T-helper 17 cell (primary cell): ENCODE measurements at regions not wholly inside any gene's neighbourhood (a gene's known extent, or its start where the extent isn't known, plus 50 kb on each side); places are given as distances from the start of the nearest gene placed in this dataset.
"Not testable (repeated sequence)": the region's sequence is repeated elsewhere in the genome, so short reads cannot be mapped to it uniquely, and the experiment has no call there.

ENCODE experiments used
- ATAC-seq: fragments of 150-1000 bp; cut with Tn5 transposase; 2 replicates; pipeline ENCODE4 v1.10.0; 2021; ENCODE audit warnings: mild to moderate bottlenecking, moderate library complexity
- DNase-seq, 3 donors: peaks; one replicate each; pipeline versions ENCODE4 v3.0.0 to v3.0.0-alpha.2; 2020 to 2021
- H3K9me3 ChIP-seq: one replicate; pipeline ENCODE4 v1.7.0; 2013; ENCODE audit warnings: low read length, mild to moderate bottlenecking; ENCODE audit not compliant: control insufficient read depth, poor library complexity, severe bottlenecking
- H3K27ac Mint-ChIP-seq: one replicate; pipeline ENCODE4 v1.8.0; 2022; ENCODE audit warnings: mild to moderate bottlenecking, moderate library complexity, mixed read lengths
- H3K27me3 Mint-ChIP-seq: one replicate; pipeline ENCODE4 v1.8.0; 2022; ENCODE audit warnings: mixed read lengths
- H3K36me3 Mint-ChIP-seq: one replicate; pipeline ENCODE4 v1.8.0; 2022; ENCODE audit warnings: low read depth, mixed read lengths
- H3K4me1 Mint-ChIP-seq: one replicate; pipeline ENCODE4 v1.8.0; 2022; ENCODE audit warnings: mild to moderate bottlenecking, mixed read lengths
- H3K4me3 Mint-ChIP-seq: one replicate; pipeline ENCODE4 v1.8.0; 2022; ENCODE audit warnings: mild to moderate bottlenecking, moderate library complexity, mixed read lengths

- Mint-ChIP-seq H3K27ac (no peak overlapping the region), H3K27me3 (peaks cover 31% of the 10 kb centered on the region), H3K36me3 (no peaks in the 10 kb centered on the region), H3K4me1 (peaks cover 3% of the 10 kb centered on the region), H3K4me3 (no peak overlapping the region)
- ATAC-seq, result no peak
- H3K9me3 ChIP-seq, result no peaks in the 10 kb centered on the region
- no peak for DNase-seq
Observed at GRCh38 chr6:165774903-165775601, 112.0 kb upstream of the PDE10A start.

- H3K9me3 ChIP-seq, result no peaks in the 10 kb centered on the region
- ATAC-seq (no peak), DNase-seq (no peak)
- Mint-ChIP-seq H3K4me3 (no peak overlapping the region), H3K36me3 (no peaks in the 10 kb centered on the region), H3K27ac (no peak overlapping the region), H3K27me3 (peaks cover 22% of the 10 kb centered on the region), H3K4me1 (peaks cover 3% of the 10 kb centered on the region)
Observed at GRCh38 chr6:165770397-165771082, 107.5 kb upstream of the PDE10A start.

- Mint-ChIP-seq H3K4me1 (no peaks in the 10 kb centered on the region), H3K27ac (no peak overlapping the region), H3K27me3 (peaks cover 16% of the 10 kb centered on the region), H3K36me3 (no peaks in the 10 kb centered on the region), H3K4me3 (no peak overlapping the region)
- no peak for ATAC-seq
- DNase-seq, result no peak
- H3K9me3 ChIP-seq, result no peaks in the 10 kb centered on the region
Observed at GRCh38 chr6:165769884-165770283, 106.8 kb upstream of the PDE10A start.

GRCh38 chr6:165769401-165769800 lies 106.4 kb upstream of the PDE10A start:
- Mint-ChIP-seq H3K4me1 (no peaks in the 10 kb centered on the region), H3K36me3 (no peaks in the 10 kb centered on the region), H3K27me3 (peaks cover 15% of the 10 kb centered on the region), H3K27ac (no peak overlapping the region), H3K4me3 (no peak overlapping the region)
- H3K9me3 ChIP-seq, result no peaks in the 10 kb centered on the region
- no peak for ATAC-seq
- no peak for DNase-seq

- H3K9me3 ChIP-seq, result no peaks in the 10 kb centered on the region
- ATAC-seq, result no peak
- H3K36me3 Mint-ChIP-seq, result no peaks in the 10 kb centered on the region
- H3K4me1 Mint-ChIP-seq, result no peaks in the 10 kb centered on the region
- H3K27me3 Mint-ChIP-seq, result peaks cover 15% of the 10 kb centered on the region
- no peak overlapping the region for H3K4me3 Mint-ChIP-seq
- no peak for DNase-seq
- no peak overlapping the region for H3K27ac Mint-ChIP-seq
Observed at GRCh38 chr6:165768961-165769360, 105.9 kb upstream of the PDE10A start.

GRCh38 chr6:165767228-165767627 lies 104.2 kb upstream of the PDE10A start:
- Mint-ChIP-seq H3K36me3 (no peaks in the 10 kb centered on the region), H3K4me1 (no peaks in the 10 kb centered on the region), H3K27ac (no peak overlapping the region), H3K27me3 (peaks cover 5% of the 10 kb centered on the region), H3K4me3 (no peak overlapping the region)
- ATAC-seq (no peak), DNase-seq (no peak)
- no peaks in the 10 kb centered on the region for H3K9me3 ChIP-seq

- no peaks in the 10 kb centered on the region for H3K9me3 ChIP-seq
- no peaks in the 10 kb centered on the region for H3K36me3 Mint-ChIP-seq
- H3K4me1 Mint-ChIP-seq, result no peaks in the 10 kb centered on the region
- no peak overlapping the region for H3K27ac Mint-ChIP-seq
- peaks cover 5% of the 10 kb centered on the region for H3K27me3 Mint-ChIP-seq
- DNase-seq (no peak), ATAC-seq (no peak)
- H3K4me3 Mint-ChIP-seq, result no peak overlapping the region
Observed at GRCh38 chr6:165766457-165766856, 103.4 kb upstream of the PDE10A start.

GRCh38 chr6:165766026-165766425 lies 103.0 kb upstream of the PDE10A start:
- H3K9me3 ChIP-seq, result no peaks in the 10 kb centered on the region
- H3K27ac Mint-ChIP-seq, result no peak overlapping the region
- H3K36me3 Mint-ChIP-seq, result no peaks in the 10 kb centered on the region
- H3K27me3 Mint-ChIP-seq, result peaks cover 5% of the 10 kb centered on the region
- no peaks in the 10 kb centered on the region for H3K4me1 Mint-ChIP-seq
- H3K4me3 Mint-ChIP-seq, result no peak overlapping the region
- no peak for DNase-seq
- no peak for ATAC-seq

GRCh38 chr6:165765256-165765655 lies 102.2 kb upstream of the PDE10A start:
- not testable (repeated sequence) for ATAC-seq, H3K4me1 Mint-ChIP-seq, H3K4me3 Mint-ChIP-seq, H3K27me3 Mint-ChIP-seq, H3K36me3 Mint-ChIP-seq, H3K9me3 ChIP-seq, H3K27ac Mint-ChIP-seq, DNase-seq

GRCh38 chr6:165762876-165763275 lies 99.8 kb upstream of the PDE10A start:
- H3K4me3 Mint-ChIP-seq, result no peak overlapping the region
- H3K9me3 ChIP-seq, result no peaks in the 10 kb centered on the region
- H3K4me1 Mint-ChIP-seq, result no peaks in the 10 kb centered on the region
- peaks cover 1% of the 10 kb centered on the region for H3K27me3 Mint-ChIP-seq
- ATAC-seq (no peak), DNase-seq (no peak)
- H3K36me3 Mint-ChIP-seq, result no peaks in the 10 kb centered on the region
- H3K27ac Mint-ChIP-seq, result no peak overlapping the region

GRCh38 chr6:165762125-165762524 lies 99.1 kb upstream of the PDE10A start:
- DNase-seq (no peak), ATAC-seq (no peak)
- Mint-ChIP-seq H3K27me3 (no peaks in the 10 kb centered on the region), H3K36me3 (no peaks in the 10 kb centered on the region), H3K27ac (no peak overlapping the region), H3K4me1 (no peaks in the 10 kb centered on the region), H3K4me3 (no peak overlapping the region)
- no peaks in the 10 kb centered on the region for H3K9me3 ChIP-seq

- no peaks in the 10 kb centered on the region for H3K27me3 Mint-ChIP-seq
- H3K27ac Mint-ChIP-seq, result no peak overlapping the region
- no peak overlapping the region for H3K4me3 Mint-ChIP-seq
- no peak for DNase-seq
- no peaks in the 10 kb centered on the region for H3K36me3 Mint-ChIP-seq
- no peaks in the 10 kb centered on the region for H3K4me1 Mint-ChIP-seq
- no peaks in the 10 kb centered on the region for H3K9me3 ChIP-seq
- ATAC-seq, result no peak
Observed at GRCh38 chr6:165760803-165761185, 97.8 kb upstream of the PDE10A start.

- Mint-ChIP-seq H3K36me3 (no peaks in the 10 kb centered on the region), H3K4me3 (no peak overlapping the region), H3K27ac (no peak overlapping the region), H3K4me1 (no peaks in the 10 kb centered on the region), H3K27me3 (no peaks in the 10 kb centered on the region)
- H3K9me3 ChIP-seq, result no peaks in the 10 kb centered on the region
- ATAC-seq (no peak), DNase-seq (no peak)
Observed at GRCh38 chr6:165760126-165760802, 97.2 kb upstream of the PDE10A start.
